HT1080 (cell line): ENCODE measurements at regions not wholly inside any gene's neighbourhood (a gene's known extent, or its start where the extent isn't known, plus 50 kb on each side); places are given as distances from the start of the nearest gene placed in this dataset.

ENCODE experiments used
- DNase-seq: peaks from one replicate; pipeline ENCODE4 v3.0.0-alpha.2; 2015; ENCODE audit warnings: low read depth

GRCh38 chr17:13925579-13925978, 143.7 kb upstream of the COX10 start:
- DNase-seq: peak; percentile 4

- DNase-seq: peak; percentile 15
These were observed 138.2 kb upstream of the COX10 start for GRCh38 chr17:13931111-13931526.

- DNase-seq: peak; percentile 6
These were observed 137.4 kb upstream of the COX10 start for GRCh38 chr17:13931800-13932460.

GRCh38 chr17:13933441-13934276, 135.6 kb upstream of the COX10 start:
- DNase-seq: no peak

GRCh38 chr17:13939222-13939621, 130.1 kb upstream of the COX10 start:
- DNase-seq: peak; percentile 29

GRCh38 chr17:13940858-13941665, 128.2 kb upstream of the COX10 start:
- peak; percentile 97 for DNase-seq

GRCh38 chr17:13941781-13942180, 127.5 kb upstream of the COX10 start:
- DNase-seq: no peak

- DNase-seq: no peak
These were observed 125.4 kb upstream of the COX10 start for GRCh38 chr17:13943909-13944308.

GRCh38 chr17:13947499-13947898, 121.8 kb upstream of the COX10 start:
- no peak for DNase-seq

- DNase-seq: no peak
These were observed 117.1 kb upstream of the COX10 start for GRCh38 chr17:13952009-13952750.

GRCh38 chr17:13953841-13954240, 115.5 kb upstream of the COX10 start:
- no peak for DNase-seq

GRCh38 chr17:13957636-13958035, 111.7 kb upstream of the COX10 start:
- DNase-seq: no peak

- no peak for DNase-seq
These were observed 110.5 kb upstream of the COX10 start for GRCh38 chr17:13958773-13959172.

- DNase-seq: no peak
These were observed 108.0 kb upstream of the COX10 start for GRCh38 chr17:13961265-13961664.

GRCh38 chr17:13962716-13963240, 106.5 kb upstream of the COX10 start:
- no peak for DNase-seq

- DNase-seq: no peak
These were observed 101.9 kb upstream of the COX10 start for GRCh38 chr17:13967416-13967815.

GRCh38 chr17:13970531-13970930, 98.8 kb upstream of the COX10 start:
- DNase-seq: no peak

GRCh38 chr17:13973960-13974651, 95.2 kb upstream of the COX10 start:
- no peak for DNase-seq

- no peak for DNase-seq
These were observed 91.5 kb upstream of the COX10 start for GRCh38 chr17:13977837-13978236.

- DNase-seq: no peak
These were observed 90.8 kb upstream of the COX10 start for GRCh38 chr17:13978478-13978877.
